ENCODE measurements at regions not wholly inside any gene's neighbourhood (a gene's known extent, or its start where the extent isn't known, plus 50 kb on each side); places are given as distances from the start of the nearest gene placed in this dataset.

DNA sequence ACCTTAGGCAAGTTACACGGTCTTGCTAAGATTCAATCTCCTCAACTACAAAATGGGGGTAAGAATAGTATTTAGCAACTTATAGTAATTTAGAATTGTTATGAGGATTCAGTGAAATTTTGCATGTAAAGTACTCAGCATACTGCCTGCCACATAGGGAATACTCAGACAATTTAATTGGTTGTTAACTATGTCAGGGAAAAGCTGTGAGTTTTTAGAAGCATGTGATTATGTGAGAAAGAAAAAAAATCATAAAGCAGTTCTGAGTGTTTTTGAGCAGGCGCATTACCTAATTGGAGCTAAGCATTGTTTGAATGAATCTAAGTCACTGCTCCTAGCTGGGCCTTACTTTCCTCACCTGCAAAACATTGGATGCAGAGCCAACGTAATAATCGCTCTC, 287.3 kb upstream of the MTNR1B start:
- no peak for DNase-seq
- Mint-ChIP-seq H3K4me3 (no peak overlapping the region), H3K9me3 (peaks cover 6% of the 10 kb centered on the region), H3K27me3 (no peaks in the 10 kb centered on the region), H3K36me3 (ENCODE audit: low read depth) (no peaks in the 10 kb centered on the region), H3K27ac (no peak overlapping the region), H3K4me1 (ENCODE audit: low read depth) (no peaks in the 10 kb centered on the region)

DNA sequence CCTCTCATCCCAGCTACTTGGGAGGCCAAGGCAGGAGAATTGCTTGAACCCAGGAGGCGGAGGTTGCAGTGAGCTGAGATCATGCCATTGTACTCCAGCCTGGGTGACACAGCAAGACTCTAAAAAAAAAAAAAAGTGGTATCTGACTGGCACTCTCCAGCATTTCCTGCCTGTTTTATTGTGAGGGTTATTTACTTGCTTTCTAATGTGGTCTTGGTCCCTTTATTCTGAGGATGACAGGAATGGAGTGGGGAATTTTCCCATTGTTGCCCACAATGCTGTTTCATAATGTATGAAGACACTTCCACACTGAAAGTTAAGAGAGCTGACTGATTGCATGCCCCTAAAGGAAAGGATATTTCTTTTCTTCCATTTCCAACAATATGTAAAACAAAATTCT, 286.5 kb upstream of the MTNR1B start:
- Mint-ChIP-seq H3K9me3 (peaks cover 6% of the 10 kb centered on the region), H3K36me3 (ENCODE audit: low read depth) (no peaks in the 10 kb centered on the region), H3K4me1 (ENCODE audit: low read depth) (no peaks in the 10 kb centered on the region), H3K4me3 (no peak overlapping the region), H3K27me3 (no peaks in the 10 kb centered on the region), H3K27ac (no peak overlapping the region)
- no peak for DNase-seq

DNA sequence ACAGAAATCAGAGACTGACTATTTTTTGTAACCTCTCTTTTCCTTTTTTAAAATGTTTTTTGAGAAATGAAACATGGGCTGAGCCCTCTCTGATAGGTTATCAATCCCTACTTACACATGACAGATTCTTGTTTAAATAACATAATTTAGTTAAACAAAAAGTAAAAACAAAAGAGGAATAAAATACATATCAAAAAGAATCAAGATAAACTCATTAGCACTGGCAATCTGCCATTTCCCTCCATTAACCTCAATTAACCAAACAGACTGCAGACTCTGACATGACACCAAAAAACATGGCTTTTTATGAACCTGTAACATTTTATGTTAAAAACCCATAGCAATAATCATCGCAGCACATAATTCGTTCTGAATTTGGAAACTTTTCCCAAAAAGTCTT, 284.4 kb upstream of the MTNR1B start:
- Mint-ChIP-seq H3K27me3 (no peaks in the 10 kb centered on the region), H3K4me3 (no peak overlapping the region), H3K9me3 (peaks cover 3% of the 10 kb centered on the region), H3K4me1 (ENCODE audit: low read depth) (no peaks in the 10 kb centered on the region), H3K27ac (no peak overlapping the region), H3K36me3 (ENCODE audit: low read depth) (no peaks in the 10 kb centered on the region)
- no peak for DNase-seq

DNA sequence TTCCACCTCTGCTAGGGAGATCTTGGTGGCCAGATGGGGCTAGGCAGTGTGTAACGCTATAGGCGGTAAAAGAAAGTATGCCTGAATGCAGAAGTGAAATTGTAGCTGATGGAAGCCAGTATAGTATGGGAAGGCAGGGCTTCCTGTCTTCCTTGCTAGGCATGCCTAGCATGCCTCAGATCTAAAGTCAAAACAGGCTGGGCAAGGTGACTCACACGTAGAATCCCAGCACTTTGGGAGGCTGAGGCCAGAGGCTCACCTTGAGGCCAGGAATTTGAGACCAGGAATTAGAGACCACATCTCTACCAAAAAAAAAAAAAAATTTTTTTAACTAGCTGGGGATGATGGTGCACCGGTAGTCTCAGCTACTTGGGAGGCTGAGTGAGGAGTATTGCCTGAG, 281.7 kb upstream of the MTNR1B start:
- Mint-ChIP-seq H3K4me3 (no peak overlapping the region), H3K4me1 (ENCODE audit: low read depth) (no peaks in the 10 kb centered on the region), H3K36me3 (ENCODE audit: low read depth) (no peaks in the 10 kb centered on the region), H3K27ac (no peak overlapping the region), H3K9me3 (no peaks in the 10 kb centered on the region), H3K27me3 (no peaks in the 10 kb centered on the region)
- no peak for DNase-seq

DNA sequence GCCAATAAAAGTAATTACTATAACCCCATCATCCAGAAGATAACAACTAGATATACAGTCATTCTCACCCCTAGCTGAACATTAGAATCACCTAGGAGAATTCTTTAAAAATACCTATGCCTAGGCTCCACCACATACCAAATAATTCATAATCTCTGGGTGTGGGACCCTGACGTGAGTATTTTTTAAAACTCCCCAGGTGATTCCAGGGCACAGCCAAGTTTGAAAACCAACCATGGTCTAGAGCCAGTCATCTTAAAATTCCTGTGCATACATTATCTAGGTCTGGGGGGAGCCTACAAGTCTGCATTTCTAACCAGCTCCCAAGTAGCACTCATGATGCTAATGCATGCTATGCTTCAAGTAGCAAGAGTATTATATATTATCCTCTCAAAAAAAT, 281.0 kb upstream of the MTNR1B start:
- Mint-ChIP-seq H3K4me3 (no peak overlapping the region), H3K36me3 (ENCODE audit: low read depth) (no peaks in the 10 kb centered on the region), H3K4me1 (ENCODE audit: low read depth) (no peaks in the 10 kb centered on the region), H3K27me3 (no peaks in the 10 kb centered on the region), H3K27ac (no peak overlapping the region), H3K9me3 (no peaks in the 10 kb centered on the region)
- DNase-seq: no peak

DNA sequence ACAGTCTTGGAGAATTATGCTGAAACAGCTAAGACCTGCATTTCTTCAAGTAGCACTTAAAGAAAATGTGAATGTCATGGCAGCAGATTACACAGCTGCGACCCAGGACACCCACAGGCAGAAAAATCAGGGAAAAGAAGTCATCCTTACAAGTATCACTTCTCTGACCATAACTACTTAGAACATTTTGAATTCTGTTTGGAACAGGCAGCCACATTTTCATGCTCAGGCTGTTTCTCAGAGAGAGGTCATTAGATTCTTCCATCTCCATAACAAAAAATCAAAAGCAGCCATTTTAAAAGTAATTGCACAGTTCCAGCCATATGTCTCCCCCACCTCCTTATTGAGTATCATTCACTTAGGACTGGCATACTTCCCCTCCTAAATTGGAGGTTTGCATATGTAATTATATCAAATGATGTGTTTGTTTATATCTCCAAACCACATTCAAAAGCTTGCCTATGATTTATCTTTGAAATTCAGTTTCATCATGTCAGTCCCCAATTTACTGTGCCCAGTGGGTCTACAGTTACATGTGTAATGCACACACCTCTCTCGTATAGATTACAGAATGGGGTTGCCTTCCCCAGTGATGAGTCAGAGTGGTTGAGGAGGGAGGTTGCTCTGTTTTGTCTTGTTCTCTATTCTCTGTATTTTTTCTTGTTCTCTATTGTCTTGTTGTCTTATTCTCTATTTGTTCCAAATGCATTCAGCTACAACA, 276.5 kb upstream of the MTNR1B start:
- Mint-ChIP-seq H3K36me3 (ENCODE audit: low read depth) (no peaks in the 10 kb centered on the region), H3K9me3 (no peaks in the 10 kb centered on the region), H3K27ac (no peak overlapping the region), H3K4me3 (no peak overlapping the region), H3K27me3 (no peaks in the 10 kb centered on the region), H3K4me1 (ENCODE audit: low read depth) (no peaks in the 10 kb centered on the region)
- DNase-seq: no peak

DNA sequence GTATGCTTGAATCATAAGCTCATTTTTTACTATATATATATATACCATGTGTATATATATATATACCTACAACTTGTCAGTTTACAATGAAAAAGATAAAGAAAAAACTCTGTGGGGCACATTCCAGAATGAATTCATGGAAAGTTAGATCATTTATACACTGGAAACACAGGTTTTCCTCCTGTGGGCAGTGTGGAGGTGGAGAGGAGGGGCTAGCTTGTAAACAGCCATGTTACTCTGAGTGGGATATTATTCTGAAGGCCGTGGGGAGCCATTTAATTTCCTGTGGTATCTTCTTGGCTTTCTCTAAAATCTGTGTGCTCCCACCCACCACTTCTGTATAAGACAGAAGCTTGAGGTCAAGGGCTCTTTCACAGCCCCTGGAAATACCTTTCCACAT, 273.4 kb upstream of the MTNR1B start:
- Mint-ChIP-seq H3K27me3 (no peaks in the 10 kb centered on the region), H3K36me3 (ENCODE audit: low read depth) (no peaks in the 10 kb centered on the region), H3K27ac (no peak overlapping the region), H3K4me3 (no peak overlapping the region), H3K4me1 (ENCODE audit: low read depth) (no peaks in the 10 kb centered on the region), H3K9me3 (no peaks in the 10 kb centered on the region)
- DNase-seq: no peak

DNA sequence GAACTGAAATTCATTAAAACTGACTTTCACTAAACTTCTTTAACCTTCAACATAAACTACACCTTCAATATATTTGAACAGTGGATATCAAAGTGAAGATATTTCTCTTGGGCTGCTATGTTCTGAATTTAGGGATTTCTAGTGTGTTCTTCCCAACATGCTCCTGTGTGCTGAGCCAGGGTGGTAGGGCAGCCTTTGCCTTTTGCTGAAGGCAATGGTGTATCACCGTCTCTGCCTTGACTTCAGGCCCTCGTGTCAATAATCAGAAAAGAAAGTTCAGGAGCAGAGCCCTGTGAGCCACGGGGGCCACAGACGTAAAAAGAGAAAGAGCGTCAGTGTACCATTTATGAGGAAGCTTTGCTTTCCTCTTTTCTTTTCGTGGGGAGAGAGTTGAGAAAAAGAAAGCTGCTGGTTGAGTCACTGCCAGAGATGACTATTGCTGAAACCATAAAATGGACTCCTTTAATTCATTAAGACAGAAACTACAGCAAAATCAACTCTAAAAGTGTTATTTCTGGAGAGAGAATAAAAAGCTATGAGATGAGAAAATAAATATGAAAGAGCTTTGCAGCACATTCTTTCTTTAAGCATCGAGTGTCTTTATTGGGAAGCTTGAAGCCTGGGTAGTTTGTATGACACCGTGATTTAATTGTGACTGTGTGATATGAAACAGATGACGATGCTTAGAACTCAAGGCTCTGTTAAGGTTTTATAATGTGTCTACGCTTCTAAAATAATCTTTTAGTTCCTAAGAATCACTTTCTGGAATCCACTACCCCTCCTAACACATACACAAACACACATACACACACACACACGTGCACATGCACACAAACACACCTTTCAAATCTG, 271.8 kb upstream of the MTNR1B start:
- no peaks in the 10 kb centered on the region for H3K27me3 Mint-ChIP-seq
- DNase-seq: no peak
- no peaks in the 10 kb centered on the region for H3K36me3 Mint-ChIP-seq (ENCODE audit: low read depth)
- no peak overlapping the region for H3K27ac Mint-ChIP-seq
- H3K4me1 Mint-ChIP-seq (ENCODE audit: low read depth): no peaks in the 10 kb centered on the region
- H3K4me3 Mint-ChIP-seq: no peak overlapping the region
- no peaks in the 10 kb centered on the region for H3K9me3 Mint-ChIP-seq

DNA sequence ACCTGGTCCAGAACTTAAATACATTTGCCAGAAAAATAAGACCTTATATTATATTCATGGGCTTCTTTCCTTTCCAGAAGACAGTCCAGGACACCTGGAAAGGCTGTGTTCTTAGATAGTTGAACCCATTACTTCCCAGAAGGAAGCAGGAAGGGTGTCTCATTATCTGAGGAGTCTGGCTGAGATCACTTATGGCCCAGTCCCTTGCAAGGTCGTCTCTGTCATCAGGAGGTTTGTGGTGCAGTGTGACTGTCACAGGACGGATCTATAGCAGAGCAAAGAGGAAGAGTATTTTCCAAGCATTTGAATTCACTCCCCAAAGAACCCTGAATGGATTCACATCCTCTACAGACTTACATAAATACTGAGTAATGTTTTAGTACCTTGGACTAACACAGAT, 270.7 kb upstream of the MTNR1B start:
- no peak for DNase-seq
- Mint-ChIP-seq H3K4me1 (ENCODE audit: low read depth) (no peaks in the 10 kb centered on the region), H3K4me3 (no peak overlapping the region), H3K27ac (no peak overlapping the region), H3K27me3 (no peaks in the 10 kb centered on the region), H3K9me3 (no peaks in the 10 kb centered on the region), H3K36me3 (ENCODE audit: low read depth) (no peaks in the 10 kb centered on the region)

DNA sequence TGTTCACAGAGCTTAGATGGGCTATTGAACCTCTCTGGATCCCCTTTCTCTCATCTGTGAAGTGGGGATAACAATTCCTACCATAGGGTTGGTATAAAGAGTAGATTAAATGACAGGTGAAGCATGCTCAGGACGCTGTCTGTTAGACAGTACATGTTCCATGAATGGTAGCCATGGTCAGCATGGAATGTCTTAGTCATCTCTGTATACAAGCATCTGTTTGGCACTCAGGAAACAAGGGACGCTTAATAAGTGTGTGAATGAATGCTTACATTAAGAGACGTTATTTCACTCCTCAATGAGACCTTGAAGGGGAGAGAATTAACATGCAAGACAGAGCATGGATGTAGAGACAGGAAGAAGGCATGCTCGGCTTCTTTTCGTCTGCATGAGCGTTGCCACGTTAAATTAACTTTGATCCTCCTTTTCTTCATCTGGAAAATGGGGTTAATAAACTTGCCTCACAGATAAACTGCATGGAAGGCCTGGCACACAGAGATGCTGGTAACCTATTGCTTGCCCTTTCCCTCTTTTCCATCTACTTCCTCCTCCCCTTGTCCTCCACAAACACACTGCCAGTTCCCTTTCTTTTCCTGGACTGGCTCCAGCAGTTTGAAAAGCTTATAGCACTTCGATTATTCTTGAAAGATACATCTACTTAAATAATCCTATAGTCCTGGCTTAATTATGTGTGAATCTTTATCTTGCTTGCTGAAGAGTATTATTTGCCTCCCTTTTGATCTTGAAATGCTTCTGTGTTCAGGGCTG, 267.2 kb upstream of the MTNR1B start:
- no peaks in the 10 kb centered on the region for H3K4me1 Mint-ChIP-seq (ENCODE audit: low read depth)
- H3K36me3 Mint-ChIP-seq (ENCODE audit: low read depth): no peaks in the 10 kb centered on the region
- H3K27me3 Mint-ChIP-seq: no peaks in the 10 kb centered on the region
- H3K9me3 Mint-ChIP-seq: no peaks in the 10 kb centered on the region
- H3K4me3 Mint-ChIP-seq: no peak overlapping the region
- no peak for DNase-seq
- no peak overlapping the region for H3K27ac Mint-ChIP-seq

DNA sequence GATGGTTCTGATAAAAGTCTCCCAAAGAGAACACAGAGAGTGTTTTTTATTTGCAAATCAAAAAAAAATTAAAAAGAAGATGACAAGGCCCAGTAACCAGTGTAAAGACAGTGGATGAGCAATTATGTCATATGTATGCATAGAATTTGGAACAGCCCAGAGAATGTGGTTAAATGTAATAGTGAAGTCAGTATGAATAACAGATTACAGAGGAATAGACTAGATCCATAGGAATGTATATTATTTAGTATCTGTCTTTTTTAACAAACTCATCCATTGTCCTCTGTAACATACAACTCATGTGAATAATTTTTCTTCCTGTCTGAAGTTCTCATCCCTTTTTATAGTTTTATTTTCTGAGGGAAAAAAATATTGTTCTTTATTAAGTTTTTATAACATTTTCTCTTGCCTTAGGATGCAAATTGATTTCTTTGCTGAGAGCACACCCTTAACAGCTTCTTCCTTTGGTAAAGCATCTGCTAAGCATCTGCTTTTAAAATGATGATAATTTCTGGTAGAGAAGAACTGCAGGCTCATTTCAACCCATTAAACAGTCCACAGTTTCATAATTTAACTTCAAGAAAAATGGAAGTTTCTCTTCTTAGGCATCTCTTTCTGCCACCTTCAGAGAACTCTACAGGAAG, 266.5 kb upstream of the MTNR1B start:
- Mint-ChIP-seq H3K4me1 (ENCODE audit: low read depth) (no peaks in the 10 kb centered on the region), H3K27me3 (no peaks in the 10 kb centered on the region), H3K36me3 (ENCODE audit: low read depth) (no peaks in the 10 kb centered on the region), H3K4me3 (no peak overlapping the region), H3K27ac (no peak overlapping the region), H3K9me3 (no peaks in the 10 kb centered on the region)
- no peak for DNase-seq

DNA sequence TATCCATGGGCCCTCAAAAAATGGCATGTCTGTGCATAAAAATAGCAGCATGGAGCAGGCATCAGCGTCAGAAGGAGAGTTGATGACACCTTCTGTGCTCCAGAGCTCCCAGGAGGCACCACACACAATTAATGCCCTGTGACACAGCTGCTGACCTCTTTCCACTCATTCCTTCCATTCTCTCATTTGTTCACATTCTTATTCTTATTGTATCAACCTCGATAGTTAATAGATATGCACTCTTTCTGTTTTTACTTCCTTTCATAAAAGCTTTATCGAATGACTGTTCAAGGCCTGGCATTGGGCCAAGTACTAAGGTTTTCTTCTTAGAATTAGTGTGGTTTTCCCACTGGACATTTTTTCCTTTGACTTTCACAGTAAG, 266.0 kb upstream of the MTNR1B start:
- Mint-ChIP-seq H3K4me1 (ENCODE audit: low read depth) (no peaks in the 10 kb centered on the region), H3K27me3 (no peaks in the 10 kb centered on the region), H3K4me3 (no peak overlapping the region), H3K27ac (no peak overlapping the region), H3K36me3 (ENCODE audit: low read depth) (no peaks in the 10 kb centered on the region), H3K9me3 (no peaks in the 10 kb centered on the region)
- DNase-seq: no peak

DNA sequence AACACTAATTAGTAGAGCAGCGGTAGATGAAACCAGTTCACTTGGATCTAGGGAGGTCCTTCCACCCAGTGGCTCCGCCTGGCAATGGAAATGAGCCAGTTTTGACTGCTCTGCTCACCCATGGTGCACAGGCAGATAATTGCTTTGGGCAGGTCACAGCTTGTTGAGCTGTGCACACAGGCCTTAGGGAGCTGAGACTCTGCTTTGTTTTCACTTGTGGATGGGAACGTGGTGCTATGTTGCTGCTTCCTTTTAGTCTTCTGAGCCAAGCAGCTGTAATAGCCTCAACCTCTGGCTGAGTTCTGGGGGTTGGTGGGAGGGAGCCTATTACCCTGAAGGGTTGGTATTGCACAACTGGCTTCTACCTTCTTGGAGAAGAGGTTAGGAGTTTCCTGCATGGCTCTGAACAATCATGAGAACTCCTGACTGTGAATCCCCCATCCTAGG, 262.3 kb upstream of the MTNR1B start:
- Mint-ChIP-seq H3K27me3 (no peaks in the 10 kb centered on the region), H3K4me1 (ENCODE audit: low read depth) (no peaks in the 10 kb centered on the region), H3K4me3 (no peak overlapping the region), H3K9me3 (no peaks in the 10 kb centered on the region), H3K27ac (no peak overlapping the region), H3K36me3 (ENCODE audit: low read depth) (no peaks in the 10 kb centered on the region)
- DNase-seq: no peak

DNA sequence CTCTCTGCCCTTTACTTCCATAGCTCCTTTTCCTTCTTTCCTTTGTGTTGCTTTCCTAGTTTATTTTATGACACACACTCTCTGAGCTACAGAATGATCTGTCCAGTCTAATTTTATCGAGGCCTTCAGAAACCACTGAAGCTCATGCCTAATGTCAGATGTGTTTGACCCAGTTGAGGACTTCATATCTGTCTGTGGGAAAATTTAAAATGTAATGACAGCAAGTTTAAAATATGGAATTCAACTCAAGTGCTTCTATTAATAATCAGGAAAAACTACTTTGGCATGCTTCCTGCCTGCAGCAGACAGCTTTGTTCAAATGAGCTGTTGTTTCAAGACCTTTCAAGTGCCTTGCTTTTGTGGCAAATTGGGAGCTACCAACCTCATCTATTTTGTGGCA, 261.8 kb upstream of the MTNR1B start:
- H3K27me3 Mint-ChIP-seq: no peaks in the 10 kb centered on the region
- H3K36me3 Mint-ChIP-seq (ENCODE audit: low read depth): no peaks in the 10 kb centered on the region
- no peaks in the 10 kb centered on the region for H3K4me1 Mint-ChIP-seq (ENCODE audit: low read depth)
- no peaks in the 10 kb centered on the region for H3K9me3 Mint-ChIP-seq
- no peak overlapping the region for H3K27ac Mint-ChIP-seq
- no peak for DNase-seq
- no peak overlapping the region for H3K4me3 Mint-ChIP-seq
